Upper lobe of left lung (tissue), 4 donors: ENCODE measurements at regions not wholly inside any gene's neighbourhood (a gene's known extent, or its start where the extent isn't known, plus 50 kb on each side); places are given as distances from the start of the nearest gene placed in this dataset.

Experiments used
- CTCF ChIP-seq, 6 experiments: fragments of 450-650 bp in 4 of 6; fragments of 200-600 bp in 2 of 6; sonication (generic) in 2 of 6; IDR thresholded peaks; one replicate each; pipeline ENCODE4 v1.5.1; 2016 to 2019; ENCODE audit warnings: antibody characterized with exemption in 6 of 6
- EP300 ChIP-seq, 4 donors: sonication (generic); formaldehyde crosslinking; IDR thresholded peaks; one replicate each; pipeline ENCODE4 v1.5.1; 2017; ENCODE audit warnings: antibody characterized with exemption in 4 of 4, control low read depth in 2 of 4
- POLR2A ChIP-seq, 4 donors: fragments of 450-650 bp; IDR thresholded peaks; one replicate each; pipeline ENCODE4 v1.5.1; 2016 to 2017; ENCODE audit warnings: antibody characterized with exemption in 4 of 4, mild to moderate bottlenecking in 2 of 4
- POLR2AphosphoS5 ChIP-seq, 2 donors: sonication (generic); formaldehyde crosslinking; IDR thresholded peaks; one replicate each; pipeline ENCODE4 v1.5.1; 2017; ENCODE audit warnings: antibody characterized with exemption in 2 of 2

- TF ChIP-seq CTCF (IDR thresholded peaks at IDR 0.05) (no peak), POLR2A (IDR thresholded peaks at IDR 0.05) (no peak), POLR2AphosphoS5 (IDR thresholded peaks at IDR 0.05) (no peak), EP300 (IDR thresholded peaks at IDR 0.05) (no peak)
Measured at GRCh38 chr2:146730882-146731281, 1113.9 kb upstream of the ACVR2A start.
